DND-41 (cell line): ENCODE measurements at regions not wholly inside any gene's neighbourhood (a gene's known extent, or its start where the extent isn't known, plus 50 kb on each side); places are given as distances from the start of the nearest gene placed in this dataset.

ENCODE experiments used
- CTCF ChIP-seq: IDR thresholded peaks from 2 replicates; pipeline ENCODE4 v1.5.1; 2012; ENCODE audit warnings: borderline replicate concordance, low read length, moderate library complexity, mild to moderate bottlenecking; ENCODE audit not compliant: poor library complexity, severe bottlenecking; ENCODE audit errors: extremely low read depth
- EZH2 ChIP-seq: IDR thresholded peaks from 3 replicates; pipeline ENCODE4 v1.6.1; 2012; ENCODE audit warnings: borderline replicate concordance, low read depth, mild to moderate bottlenecking, moderate library complexity, low read length, inconsistent platforms; ENCODE audit not compliant: severe bottlenecking

GRCh38 chr12:39040275-39040674 lies 134.9 kb upstream of the CPNE8 start:
- no peak for TF ChIP-seq EZH2
- TF ChIP-seq CTCF = no peak
